ENCODE measurements at regions not wholly inside any gene's neighbourhood (a gene's known extent, or its start where the extent isn't known, plus 50 kb on each side); places are given as distances from the start of the nearest gene placed in this dataset.

DNA sequence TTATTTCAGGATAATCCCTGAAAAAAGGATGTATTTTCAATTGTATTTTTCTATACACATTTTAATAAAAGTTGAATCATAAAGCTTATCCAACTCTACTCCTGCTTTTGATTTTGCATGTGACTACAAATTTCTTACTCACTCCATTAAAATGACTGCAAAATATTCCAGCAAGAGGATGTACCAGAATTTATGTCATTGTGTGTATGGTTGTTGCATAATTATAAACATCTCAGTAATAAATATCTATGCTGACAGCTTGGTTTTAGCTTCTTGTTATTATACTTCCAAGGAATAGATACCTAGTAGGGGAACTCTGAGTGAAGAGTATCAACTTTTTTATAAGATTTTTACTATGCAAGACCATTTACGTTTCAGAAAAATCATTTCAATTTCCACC, 463.2 kb upstream of the RUNX1 start:
- TF ChIP-seq, protein P1, sequence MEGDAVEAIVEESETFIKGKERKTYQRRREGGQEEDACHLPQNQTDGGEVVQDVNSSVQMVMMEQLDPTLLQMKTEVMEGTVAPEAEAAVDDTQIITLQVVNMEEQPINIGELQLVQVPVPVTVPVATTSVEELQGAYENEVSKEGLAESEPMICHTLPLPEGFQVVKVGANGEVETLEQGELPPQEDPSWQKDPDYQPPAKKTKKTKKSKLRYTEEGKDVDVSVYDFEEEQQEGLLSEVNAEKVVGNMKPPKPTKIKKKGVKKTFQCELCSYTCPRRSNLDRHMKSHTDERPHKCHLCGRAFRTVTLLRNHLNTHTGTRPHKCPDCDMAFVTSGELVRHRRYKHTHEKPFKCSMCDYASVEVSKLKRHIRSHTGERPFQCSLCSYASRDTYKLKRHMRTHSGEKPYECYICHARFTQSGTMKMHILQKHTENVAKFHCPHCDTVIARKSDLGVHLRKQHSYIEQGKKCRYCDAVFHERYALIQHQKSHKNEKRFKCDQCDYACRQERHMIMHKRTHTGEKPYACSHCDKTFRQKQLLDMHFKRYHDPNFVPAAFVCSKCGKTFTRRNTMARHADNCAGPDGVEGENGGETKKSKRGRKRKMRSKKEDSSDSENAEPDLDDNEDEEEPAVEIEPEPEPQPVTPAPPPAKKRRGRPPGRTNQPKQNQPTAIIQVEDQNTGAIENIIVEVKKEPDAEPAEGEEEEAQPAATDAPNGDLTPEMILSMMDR (conservative IDR thresholded peaks at IDR 0.05; ENCODE audit: low read length): no peak
- no peak for TF ChIP-seq EZH2phosphoT487 (IDR thresholded peaks at IDR 0.05; ENCODE audit: borderline replicate concordance)
